ENCODE measurements at regions not wholly inside any gene's neighbourhood (a gene's known extent, or its start where the extent isn't known, plus 50 kb on each side); places are given as distances from the start of the nearest gene placed in this dataset.

DNA sequence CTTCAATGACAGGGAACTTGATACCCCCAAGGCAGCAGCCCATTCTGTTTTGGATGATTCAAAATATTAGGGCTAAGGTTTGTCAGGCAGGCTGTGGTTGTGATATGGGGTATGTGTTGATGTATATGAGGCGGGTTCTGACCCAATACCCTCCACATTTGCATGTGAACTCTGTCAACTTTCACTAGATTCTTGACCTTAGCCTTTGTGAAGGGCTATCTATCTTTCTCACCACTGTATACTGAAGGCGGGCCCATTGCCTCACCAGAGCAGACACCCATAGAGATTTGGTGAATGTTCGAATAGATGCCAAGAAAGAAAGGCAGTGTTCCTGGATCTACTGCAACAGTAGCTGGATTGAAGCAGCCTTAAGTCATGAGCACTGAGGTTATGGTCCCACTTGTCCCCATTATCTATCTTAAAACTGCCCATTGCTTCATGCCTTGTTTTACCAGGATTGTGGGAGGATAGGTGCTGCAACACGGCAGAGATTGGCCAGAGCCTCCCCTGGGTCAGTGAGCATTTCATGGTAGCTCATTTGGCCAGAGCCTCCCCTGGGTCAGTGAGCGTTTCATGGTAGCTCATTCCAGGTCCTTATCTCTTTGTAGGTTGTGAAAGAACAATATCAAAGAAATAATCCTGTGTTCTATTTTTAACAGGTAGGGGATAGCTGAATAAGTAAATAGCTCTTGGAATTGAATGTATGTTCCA, 399.6 kb downstream of the TMEM135 start:
- H3K9me3 ChIP-seq (ENCODE audit: control insufficient read depth, insufficient read depth, low read length), result no peaks in the 10 kb centered on the region

DNA sequence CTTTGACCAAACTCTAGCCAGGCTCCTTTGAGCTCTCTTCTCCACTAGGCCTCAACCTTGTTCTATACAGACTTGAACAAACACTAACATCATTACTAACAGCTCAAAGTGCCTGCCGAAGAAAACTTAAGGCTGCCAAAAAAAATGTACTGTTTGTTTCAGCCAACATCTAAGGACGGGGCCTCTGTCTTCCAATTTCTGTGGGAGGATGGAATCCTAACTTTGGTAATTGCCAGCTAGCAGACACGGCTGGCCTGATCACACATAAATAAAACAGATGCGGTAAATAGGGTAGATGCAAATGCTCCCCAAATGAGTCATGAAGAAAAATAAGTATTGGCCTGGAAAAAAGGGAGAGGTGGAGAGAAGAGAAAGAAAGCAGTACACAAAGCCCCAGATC, 394.3 kb downstream of the TMEM135 start:
- Histone ChIP-seq H3K4me3 (ENCODE audit: low read depth, low read length) (no peak overlapping the region), H3K27me3 (ENCODE audit: control insufficient read depth, insufficient read depth, low read length) (no peaks in the 10 kb centered on the region), H3K4me1 (ENCODE audit: control insufficient read depth, insufficient read depth, low read length) (no peaks in the 10 kb centered on the region), H3K9ac (ENCODE audit: low read depth, low read length) (no peak overlapping the region), H3K36me3 (ENCODE audit: control insufficient read depth, insufficient read depth, low read length) (no peaks in the 10 kb centered on the region), H3K9me3 (ENCODE audit: control insufficient read depth, insufficient read depth, low read length) (no peaks in the 10 kb centered on the region)

More for the DNA sequence above, 399.6 kb downstream of the TMEM135 start:
- no peak overlapping the region for H3K9ac ChIP-seq (ENCODE audit: low read depth, low read length)
- no peaks in the 10 kb centered on the region for H3K27me3 ChIP-seq (ENCODE audit: control insufficient read depth, insufficient read depth, low read length)
- no peaks in the 10 kb centered on the region for H3K36me3 ChIP-seq (ENCODE audit: control insufficient read depth, insufficient read depth, low read length)
- no peaks in the 10 kb centered on the region for H3K4me1 ChIP-seq (ENCODE audit: control insufficient read depth, insufficient read depth, low read length)
- H3K4me3 ChIP-seq (ENCODE audit: low read depth, low read length), result no peak overlapping the region

DNA sequence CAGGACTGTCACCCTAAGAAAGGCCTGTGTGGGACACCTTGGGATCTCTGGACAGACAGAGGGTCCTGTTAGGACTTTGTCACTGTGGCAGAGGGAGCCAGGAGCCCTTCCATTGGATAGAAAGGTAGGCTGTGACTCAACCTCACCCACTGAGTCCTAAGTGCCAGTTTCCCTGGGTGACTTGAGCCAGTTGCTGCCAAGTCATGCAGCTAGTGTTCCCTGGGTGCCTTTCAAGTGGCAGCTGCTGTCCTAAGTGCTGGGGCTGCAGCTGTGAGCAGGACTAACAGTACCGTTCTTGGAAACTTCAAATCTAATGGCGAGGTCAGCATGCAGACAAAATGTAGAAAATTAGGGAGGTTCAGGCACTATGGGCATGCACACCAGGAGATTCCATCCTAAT, 393.7 kb downstream of the TMEM135 start:
- Histone ChIP-seq H3K4me1 (ENCODE audit: control insufficient read depth, insufficient read depth, low read length) (no peaks in the 10 kb centered on the region), H3K4me3 (ENCODE audit: low read depth, low read length) (no peak overlapping the region), H3K27me3 (ENCODE audit: control insufficient read depth, insufficient read depth, low read length) (no peaks in the 10 kb centered on the region), H3K9ac (ENCODE audit: low read depth, low read length) (no peak overlapping the region), H3K36me3 (ENCODE audit: control insufficient read depth, insufficient read depth, low read length) (no peaks in the 10 kb centered on the region), H3K9me3 (ENCODE audit: control insufficient read depth, insufficient read depth, low read length) (no peaks in the 10 kb centered on the region)

GRCh38 chr11:87430821-87431220, 393.1 kb downstream of the TMEM135 start:
- Histone ChIP-seq H3K4me1 (ENCODE audit: control insufficient read depth, insufficient read depth, low read length) (no peaks in the 10 kb centered on the region), H3K4me3 (ENCODE audit: low read depth, low read length) (no peak overlapping the region), H3K27me3 (ENCODE audit: control insufficient read depth, insufficient read depth, low read length) (no peaks in the 10 kb centered on the region), H3K9ac (ENCODE audit: low read depth, low read length) (no peak overlapping the region), H3K36me3 (ENCODE audit: control insufficient read depth, insufficient read depth, low read length) (no peaks in the 10 kb centered on the region), H3K9me3 (ENCODE audit: control insufficient read depth, insufficient read depth, low read length) (no peaks in the 10 kb centered on the region)

GRCh38 chr11:87429996-87430395, 392.3 kb downstream of the TMEM135 start:
- H3K9me3 ChIP-seq (ENCODE audit: control insufficient read depth, insufficient read depth, low read length), result no peaks in the 10 kb centered on the region
- H3K4me1 ChIP-seq (ENCODE audit: control insufficient read depth, insufficient read depth, low read length), result no peaks in the 10 kb centered on the region
- H3K4me3 ChIP-seq (ENCODE audit: low read depth, low read length), result no peak overlapping the region
- no peaks in the 10 kb centered on the region for H3K27me3 ChIP-seq (ENCODE audit: control insufficient read depth, insufficient read depth, low read length)
- H3K36me3 ChIP-seq (ENCODE audit: control insufficient read depth, insufficient read depth, low read length), result no peaks in the 10 kb centered on the region
- H3K9ac ChIP-seq (ENCODE audit: low read depth, low read length), result no peak overlapping the region

DNA sequence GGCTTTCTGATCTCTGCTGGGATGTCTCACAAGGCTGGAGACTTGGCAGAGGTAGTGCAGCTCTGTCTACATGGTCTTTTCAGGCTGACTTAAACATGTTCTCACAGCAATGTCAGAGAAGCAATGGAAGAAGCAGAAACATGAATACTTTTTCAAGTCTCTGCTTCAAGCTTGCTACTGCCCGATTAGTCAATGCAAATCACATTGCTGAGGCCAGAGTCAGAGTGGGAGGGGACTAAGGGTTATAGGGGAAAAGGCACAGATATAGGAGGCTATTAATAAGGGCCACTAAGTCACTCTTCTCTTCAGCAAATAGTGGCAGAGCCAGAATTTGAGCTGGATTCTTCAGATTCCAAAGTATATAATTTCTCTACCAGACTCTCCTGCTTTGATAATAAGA, 390.5 kb downstream of the TMEM135 start:
- H3K36me3 ChIP-seq (ENCODE audit: control insufficient read depth, insufficient read depth, low read length), result no peaks in the 10 kb centered on the region
- H3K9ac ChIP-seq (ENCODE audit: low read depth, low read length), result no peak overlapping the region
- H3K27me3 ChIP-seq (ENCODE audit: control insufficient read depth, insufficient read depth, low read length), result no peaks in the 10 kb centered on the region
- no peaks in the 10 kb centered on the region for H3K9me3 ChIP-seq (ENCODE audit: control insufficient read depth, insufficient read depth, low read length)
- no peak overlapping the region for H3K4me3 ChIP-seq (ENCODE audit: low read depth, low read length)
- no peaks in the 10 kb centered on the region for H3K4me1 ChIP-seq (ENCODE audit: control insufficient read depth, insufficient read depth, low read length)

GRCh38 chr11:87425943-87426342, 388.2 kb downstream of the TMEM135 start:
- H3K27me3 ChIP-seq (ENCODE audit: control insufficient read depth, insufficient read depth, low read length), result no peaks in the 10 kb centered on the region
- H3K36me3 ChIP-seq (ENCODE audit: control insufficient read depth, insufficient read depth, low read length), result no peaks in the 10 kb centered on the region
- H3K9ac ChIP-seq (ENCODE audit: low read depth, low read length), result no peak overlapping the region
- no peaks in the 10 kb centered on the region for H3K4me1 ChIP-seq (ENCODE audit: control insufficient read depth, insufficient read depth, low read length)
- no peak overlapping the region for H3K4me3 ChIP-seq (ENCODE audit: low read depth, low read length)
- H3K9me3 ChIP-seq (ENCODE audit: control insufficient read depth, insufficient read depth, low read length), result no peaks in the 10 kb centered on the region

GRCh38 chr11:87425391-87425790, 387.7 kb downstream of the TMEM135 start:
- Histone ChIP-seq H3K27me3 (ENCODE audit: control insufficient read depth, insufficient read depth, low read length) (no peaks in the 10 kb centered on the region), H3K4me3 (ENCODE audit: low read depth, low read length) (no peak overlapping the region), H3K9me3 (ENCODE audit: control insufficient read depth, insufficient read depth, low read length) (no peaks in the 10 kb centered on the region), H3K4me1 (ENCODE audit: control insufficient read depth, insufficient read depth, low read length) (no peaks in the 10 kb centered on the region), H3K36me3 (ENCODE audit: control insufficient read depth, insufficient read depth, low read length) (no peaks in the 10 kb centered on the region), H3K9ac (ENCODE audit: low read depth, low read length) (no peak overlapping the region)

DNA sequence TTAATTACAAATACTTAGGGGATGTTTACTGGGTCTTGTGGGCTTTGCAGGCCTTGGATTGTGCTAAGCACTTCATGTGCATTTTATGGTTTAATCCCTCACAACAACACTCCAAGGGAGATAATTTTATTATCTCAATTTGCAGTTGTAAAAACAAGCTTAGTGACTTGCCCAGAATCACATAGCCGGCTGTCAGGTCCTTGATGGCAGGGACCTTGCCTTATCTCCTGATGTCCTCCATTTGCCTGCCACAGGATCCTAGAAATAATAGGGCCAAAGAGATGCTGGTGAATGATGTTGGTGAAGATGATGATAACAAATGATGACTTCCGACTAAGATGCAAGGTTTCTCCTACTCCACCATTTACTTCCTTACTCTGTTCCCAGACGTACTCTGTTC, 385.4 kb downstream of the TMEM135 start:
- Histone ChIP-seq H3K4me3 (ENCODE audit: low read depth, low read length) (no peak overlapping the region), H3K9me3 (ENCODE audit: control insufficient read depth, insufficient read depth, low read length) (no peaks in the 10 kb centered on the region), H3K36me3 (ENCODE audit: control insufficient read depth, insufficient read depth, low read length) (no peaks in the 10 kb centered on the region), H3K9ac (ENCODE audit: low read depth, low read length) (no peak overlapping the region), H3K4me1 (ENCODE audit: control insufficient read depth, insufficient read depth, low read length) (no peaks in the 10 kb centered on the region), H3K27me3 (ENCODE audit: control insufficient read depth, insufficient read depth, low read length) (no peaks in the 10 kb centered on the region)

DNA sequence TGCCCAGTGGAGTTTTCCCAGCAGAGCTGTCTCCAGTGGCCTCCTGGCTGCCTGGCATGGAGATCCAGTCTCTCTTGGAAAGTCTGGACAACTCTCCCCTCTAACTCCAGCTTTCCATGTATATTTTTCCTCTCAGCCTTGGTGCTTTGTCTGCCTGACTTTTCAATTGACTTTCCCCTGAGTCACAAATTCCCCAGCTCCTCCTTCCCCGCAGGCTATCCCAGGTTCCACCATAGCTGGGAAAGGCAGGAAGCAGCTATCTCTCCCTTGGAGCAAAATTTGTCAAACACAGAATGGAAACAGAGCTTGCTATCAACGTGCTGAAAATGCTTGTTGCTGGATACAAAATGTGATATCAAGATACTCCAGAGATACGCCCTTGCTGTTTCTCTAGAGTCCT, 384.8 kb downstream of the TMEM135 start:
- no peak overlapping the region for H3K9ac ChIP-seq (ENCODE audit: low read depth, low read length)
- H3K4me1 ChIP-seq (ENCODE audit: control insufficient read depth, insufficient read depth, low read length), result no peaks in the 10 kb centered on the region
- no peaks in the 10 kb centered on the region for H3K27me3 ChIP-seq (ENCODE audit: control insufficient read depth, insufficient read depth, low read length)
- H3K36me3 ChIP-seq (ENCODE audit: control insufficient read depth, insufficient read depth, low read length), result no peaks in the 10 kb centered on the region
- H3K4me3 ChIP-seq (ENCODE audit: low read depth, low read length), result no peak overlapping the region
- no peaks in the 10 kb centered on the region for H3K9me3 ChIP-seq (ENCODE audit: control insufficient read depth, insufficient read depth, low read length)

- Histone ChIP-seq H3K36me3 (ENCODE audit: control insufficient read depth, insufficient read depth, low read length) (no peaks in the 10 kb centered on the region), H3K27me3 (ENCODE audit: control insufficient read depth, insufficient read depth, low read length) (no peaks in the 10 kb centered on the region), H3K4me1 (ENCODE audit: control insufficient read depth, insufficient read depth, low read length) (no peaks in the 10 kb centered on the region), H3K9me3 (ENCODE audit: control insufficient read depth, insufficient read depth, low read length) (no peaks in the 10 kb centered on the region), H3K9ac (ENCODE audit: low read depth, low read length) (no peak overlapping the region), H3K4me3 (ENCODE audit: low read depth, low read length) (no peak overlapping the region)
Measured at GRCh38 chr11:87421422-87421821, 383.7 kb downstream of the TMEM135 start.

GRCh38 chr11:87417951-87418350, 380.2 kb downstream of the TMEM135 start:
- no peak overlapping the region for H3K4me3 ChIP-seq (ENCODE audit: low read depth, low read length)

More at GRCh38 chr11:87417951-87418350, 380.2 kb downstream of the TMEM135 start:
- no peaks in the 10 kb centered on the region for H3K9me3 ChIP-seq (ENCODE audit: control insufficient read depth, insufficient read depth, low read length)
- H3K36me3 ChIP-seq (ENCODE audit: control insufficient read depth, insufficient read depth, low read length), result no peaks in the 10 kb centered on the region
- no peaks in the 10 kb centered on the region for H3K27me3 ChIP-seq (ENCODE audit: control insufficient read depth, insufficient read depth, low read length)
- no peaks in the 10 kb centered on the region for H3K4me1 ChIP-seq (ENCODE audit: control insufficient read depth, insufficient read depth, low read length)
- no peak overlapping the region for H3K9ac ChIP-seq (ENCODE audit: low read depth, low read length)

Data from iPS-15b (cell line).